A549 (cell line): ENCODE measurements at regions not wholly inside any gene's neighbourhood (a gene's known extent, or its start where the extent isn't known, plus 50 kb on each side); places are given as distances from the start of the nearest gene placed in this dataset.

Experiments used
- CEBPB ChIP-seq, 2 experiments: fragments of >200 bp in 1 of 2; sonication (Bioruptor Twin) in 1 of 2; formaldehyde crosslinking in 1 of 2; IDR thresholded peaks; 2 replicates each; pipeline ENCODE4 v1.6.1; 2012 to 2016
- HES2 ChIP-seq: fragments of >200 bp; sonication (Bioruptor Twin); formaldehyde crosslinking; IDR thresholded peaks from 2 replicates; pipeline ENCODE4 v1.6.1; 2016
- MYC ChIP-seq: IDR thresholded peaks from 2 replicates; pipeline ENCODE4 v1.6.1; 2012; ENCODE audit warnings: mild to moderate bottlenecking, inconsistent platforms, low read length, improper control_type of control experiment, borderline replicate concordance
- POLR2AphosphoS2 ChIP-seq: conservative IDR thresholded peaks from 2 replicates; pipeline ENCODE4 v1.6.1; 2012; ENCODE audit warnings: low read length, improper control_type of control experiment, inconsistent platforms
- RAD21 ChIP-seq, 2 experiments: fragments of >200 bp in 1 of 2; sonication (Bioruptor Twin) in 1 of 2; formaldehyde crosslinking in 1 of 2; IDR thresholded peaks in 1 of 2; conservative IDR thresholded peaks in 1 of 2; 2 replicates in 1 of 2; 3 replicates in 1 of 2; pipeline ENCODE4 v1.6.1; 2012 to 2018; ENCODE audit warnings: inconsistent platforms in 1 of 2
- TF ChIP-seq, protein P1 (sequence below): fragments of >200 bp; sonication (Bioruptor Twin); formaldehyde crosslinking; IDR thresholded peaks from 3 replicates; pipeline ENCODE4 v1.5.1; 2016
- TF ChIP-seq, protein P2 (sequence below): IDR thresholded peaks from 2 replicates; pipeline ENCODE4 v1.6.1; 2012
- TF ChIP-seq, protein P3 (sequence below): fragments of >200 bp; sonication (Bioruptor Twin); formaldehyde crosslinking; IDR thresholded peaks from 3 replicates; pipeline ENCODE4 v1.6.1; 2016

DNA sequence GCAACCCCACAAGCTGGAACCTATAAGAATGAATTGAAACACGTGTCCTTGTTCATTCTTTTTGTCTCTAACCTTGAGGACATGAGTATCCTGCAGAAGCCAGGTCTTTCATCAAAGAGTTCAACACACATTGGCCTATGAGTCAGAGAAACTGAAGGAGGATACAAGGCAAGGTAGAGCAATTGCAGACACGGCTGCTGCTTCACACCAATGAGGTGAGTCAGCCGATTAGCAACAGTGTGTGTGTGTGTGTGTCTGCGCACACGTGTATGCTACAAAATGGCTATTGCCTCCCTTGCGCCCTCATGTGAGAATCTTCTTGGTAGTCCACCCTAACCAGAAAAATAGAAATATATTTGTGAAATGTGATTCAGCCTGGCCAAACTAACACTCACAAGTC is 1477.7 kb upstream of the IGFBP7 start:
- TF ChIP-seq, protein P1, sequence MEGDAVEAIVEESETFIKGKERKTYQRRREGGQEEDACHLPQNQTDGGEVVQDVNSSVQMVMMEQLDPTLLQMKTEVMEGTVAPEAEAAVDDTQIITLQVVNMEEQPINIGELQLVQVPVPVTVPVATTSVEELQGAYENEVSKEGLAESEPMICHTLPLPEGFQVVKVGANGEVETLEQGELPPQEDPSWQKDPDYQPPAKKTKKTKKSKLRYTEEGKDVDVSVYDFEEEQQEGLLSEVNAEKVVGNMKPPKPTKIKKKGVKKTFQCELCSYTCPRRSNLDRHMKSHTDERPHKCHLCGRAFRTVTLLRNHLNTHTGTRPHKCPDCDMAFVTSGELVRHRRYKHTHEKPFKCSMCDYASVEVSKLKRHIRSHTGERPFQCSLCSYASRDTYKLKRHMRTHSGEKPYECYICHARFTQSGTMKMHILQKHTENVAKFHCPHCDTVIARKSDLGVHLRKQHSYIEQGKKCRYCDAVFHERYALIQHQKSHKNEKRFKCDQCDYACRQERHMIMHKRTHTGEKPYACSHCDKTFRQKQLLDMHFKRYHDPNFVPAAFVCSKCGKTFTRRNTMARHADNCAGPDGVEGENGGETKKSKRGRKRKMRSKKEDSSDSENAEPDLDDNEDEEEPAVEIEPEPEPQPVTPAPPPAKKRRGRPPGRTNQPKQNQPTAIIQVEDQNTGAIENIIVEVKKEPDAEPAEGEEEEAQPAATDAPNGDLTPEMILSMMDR: no peak
- no peak for TF ChIP-seq CEBPB (IDR thresholded peaks at IDR 0.05)
- no peak for TF ChIP-seq HES2
- no peak for TF ChIP-seq RAD21 (conservative IDR thresholded peaks at IDR 0.05 in 1 of 2, IDR thresholded peaks at IDR 0.05 in 1 of 2)
- TF ChIP-seq MYC: no peak
- TF ChIP-seq POLR2AphosphoS2: no peak
- TF ChIP-seq, protein P2, sequence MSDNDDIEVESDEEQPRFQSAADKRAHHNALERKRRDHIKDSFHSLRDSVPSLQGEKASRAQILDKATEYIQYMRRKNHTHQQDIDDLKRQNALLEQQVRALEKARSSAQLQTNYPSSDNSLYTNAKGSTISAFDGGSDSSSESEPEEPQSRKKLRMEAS: no peak
- TF ChIP-seq, protein P3, sequence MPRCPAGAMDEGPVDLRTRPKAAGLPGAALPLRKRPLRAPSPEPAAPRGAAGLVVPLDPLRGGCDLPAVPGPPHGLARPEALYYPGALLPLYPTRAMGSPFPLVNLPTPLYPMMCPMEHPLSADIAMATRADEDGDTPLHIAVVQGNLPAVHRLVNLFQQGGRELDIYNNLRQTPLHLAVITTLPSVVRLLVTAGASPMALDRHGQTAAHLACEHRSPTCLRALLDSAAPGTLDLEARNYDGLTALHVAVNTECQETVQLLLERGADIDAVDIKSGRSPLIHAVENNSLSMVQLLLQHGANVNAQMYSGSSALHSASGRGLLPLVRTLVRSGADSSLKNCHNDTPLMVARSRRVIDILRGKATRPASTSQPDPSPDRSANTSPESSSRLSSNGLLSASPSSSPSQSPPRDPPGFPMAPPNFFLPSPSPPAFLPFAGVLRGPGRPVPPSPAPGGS: no peak
